G401 (cell line): ENCODE measurements at regions not wholly inside any gene's neighbourhood (a gene's known extent, or its start where the extent isn't known, plus 50 kb on each side); places are given as distances from the start of the nearest gene placed in this dataset.

Experiments used
- DNase-seq: peaks from one replicate; pipeline ENCODE4 v3.0.0-alpha.2; 2015; ENCODE audit warnings: low spot score
- in situ Hi-C: cut with HindIII; loops from 2 replicates; pipeline ENCODE4 v1.10.0; 2016; ENCODE audit warnings: low sequenced_read_pairs, mixed read lengths

DNA sequence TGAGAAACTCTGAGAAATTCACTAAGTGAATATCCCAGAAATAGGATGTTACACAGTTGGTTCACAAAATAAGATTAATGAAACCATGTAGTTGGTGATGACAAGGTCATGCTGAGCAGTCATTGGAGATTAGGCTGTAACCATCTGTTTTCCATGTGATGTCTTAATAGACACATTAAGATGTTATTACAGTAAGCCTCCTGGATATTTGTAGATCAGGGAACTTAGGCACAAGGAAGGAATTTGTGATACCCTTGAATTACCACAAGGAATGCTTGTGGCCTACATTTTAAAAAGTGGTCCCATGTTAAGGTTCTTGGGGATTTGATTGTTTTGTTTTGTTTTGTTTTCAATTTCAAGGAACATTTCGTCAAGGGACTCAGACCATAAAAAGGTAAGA lies 185.6 kb upstream of the BANK1 start:
- in situ Hi-C loops: no loop called here
- DNase-seq: peak; percentile 78

DNA sequence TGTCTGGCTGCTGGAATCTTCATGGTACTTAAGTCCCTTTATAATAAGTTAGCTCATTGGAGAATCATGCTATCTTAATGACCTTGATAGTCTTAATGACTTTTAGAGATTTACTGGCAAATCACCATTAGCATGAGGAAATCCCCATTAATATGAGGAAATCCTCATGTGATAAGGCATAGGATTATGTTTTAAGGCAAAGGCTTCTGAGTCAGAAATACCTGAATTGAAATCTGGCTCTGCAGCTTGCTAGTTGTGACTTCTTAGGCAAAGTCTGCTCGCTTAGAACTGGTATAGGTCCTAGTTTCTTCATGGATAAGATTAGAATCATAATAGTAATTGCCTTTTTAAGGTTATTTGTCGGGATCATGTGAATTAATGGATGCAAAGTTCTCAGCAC lies 190.2 kb upstream of the BANK1 start:
- in situ Hi-C loops: no loop called here

DNA sequence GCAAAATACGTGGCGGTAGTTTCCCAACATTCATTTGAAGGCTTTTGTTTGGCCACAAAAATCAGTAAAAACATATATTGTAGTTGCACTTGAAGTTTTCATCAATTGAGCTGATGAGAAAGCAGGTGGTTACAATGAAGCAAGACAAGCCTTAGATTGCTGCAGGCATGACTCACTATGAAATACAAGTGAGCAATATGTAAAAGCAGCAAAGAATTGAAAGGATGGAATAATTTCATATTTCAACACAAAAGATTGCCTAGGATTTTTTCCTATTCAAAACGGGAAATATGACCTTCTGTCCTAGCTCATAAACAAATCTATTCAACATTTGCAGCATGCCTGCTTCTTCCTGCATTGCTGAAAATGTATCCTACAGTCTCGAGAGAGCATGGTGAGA lies 190.9 kb upstream of the BANK1 start:
- no peak for DNase-seq
- in situ Hi-C loops: no loop called here

More for the DNA sequence above, 190.2 kb upstream of the BANK1 start:
- DNase-seq: no peak

DNA sequence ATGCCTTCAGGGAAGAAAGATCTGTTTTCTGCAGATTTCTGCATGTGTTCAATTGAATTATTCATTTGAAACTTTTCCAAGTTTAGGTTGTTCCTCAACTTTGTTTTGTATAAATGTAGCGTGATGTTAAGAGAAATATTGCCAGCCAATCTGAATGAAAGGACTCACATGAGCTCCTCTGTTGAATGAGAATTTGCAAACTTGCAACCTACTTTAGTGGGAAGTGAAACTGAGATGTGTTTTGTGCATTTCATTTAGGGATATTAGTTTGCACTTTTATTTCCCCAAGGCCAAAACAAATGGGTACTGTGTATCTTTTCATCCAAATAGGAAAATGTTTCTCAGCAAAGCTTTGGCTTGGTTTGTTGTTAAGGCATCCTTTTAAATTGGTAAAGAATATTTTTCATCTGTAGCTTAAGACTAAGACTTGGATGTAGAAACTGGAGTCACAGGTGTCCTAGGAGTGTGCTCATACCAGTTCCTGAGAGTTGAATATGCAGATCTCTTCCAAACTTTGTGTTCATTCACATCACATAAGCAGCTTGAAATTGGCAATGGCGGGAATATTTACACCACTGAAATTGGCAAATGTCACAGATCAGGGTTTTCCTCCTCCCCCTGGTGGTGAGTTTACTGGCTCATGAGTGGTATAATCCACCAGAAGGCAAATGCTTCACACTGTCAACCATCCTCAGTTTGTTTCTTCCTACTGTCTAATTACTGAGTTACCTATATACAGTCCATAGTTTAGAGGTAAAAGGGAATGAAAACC lies 193.6 kb upstream of the BANK1 start:
- in situ Hi-C loops: no loop called here
- DNase-seq: no peak

DNA sequence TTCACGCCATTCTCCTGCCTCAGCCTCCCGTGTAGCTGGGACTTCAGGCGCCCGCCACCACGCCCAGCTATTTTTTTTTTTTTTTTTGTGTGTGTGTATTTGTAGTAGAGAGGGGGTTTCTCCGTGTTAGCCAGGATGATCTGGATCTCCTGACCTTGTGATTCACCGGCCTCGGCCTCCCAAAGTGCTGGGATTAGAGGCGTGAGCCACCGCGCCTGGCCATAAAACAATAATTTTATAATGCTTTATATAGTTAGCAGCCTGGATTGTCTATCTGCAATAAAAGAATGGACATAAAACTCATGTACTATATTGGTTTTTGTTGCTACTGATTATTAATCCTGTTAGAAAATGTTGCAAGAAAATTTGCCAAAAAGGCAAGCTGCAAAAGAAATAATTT lies 195.9 kb upstream of the BANK1 start:
- no peak for DNase-seq

DNA sequence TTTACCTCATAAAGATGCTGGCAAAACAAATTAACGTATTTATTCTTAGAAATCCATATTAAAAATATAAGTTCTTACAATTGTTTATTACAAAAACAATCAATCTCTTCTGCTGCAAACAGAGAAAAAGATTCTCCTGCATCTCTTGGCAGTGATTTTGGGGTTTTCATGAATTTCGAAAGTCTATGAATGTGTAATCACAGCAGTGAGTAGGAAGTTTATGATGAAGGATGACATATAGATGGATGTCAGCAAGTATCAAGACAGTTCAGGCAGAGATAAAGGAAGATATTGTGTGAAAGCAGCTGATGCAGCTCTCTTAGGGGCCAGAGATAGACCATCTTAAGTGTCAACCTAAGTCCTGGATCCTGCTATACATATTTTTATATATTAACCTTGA lies 196.9 kb upstream of the BANK1 start:
- DNase-seq: no peak
- in situ Hi-C loops: no loop called here

More for the DNA sequence above, 195.9 kb upstream of the BANK1 start:
- in situ Hi-C loops: no loop called here

DNA sequence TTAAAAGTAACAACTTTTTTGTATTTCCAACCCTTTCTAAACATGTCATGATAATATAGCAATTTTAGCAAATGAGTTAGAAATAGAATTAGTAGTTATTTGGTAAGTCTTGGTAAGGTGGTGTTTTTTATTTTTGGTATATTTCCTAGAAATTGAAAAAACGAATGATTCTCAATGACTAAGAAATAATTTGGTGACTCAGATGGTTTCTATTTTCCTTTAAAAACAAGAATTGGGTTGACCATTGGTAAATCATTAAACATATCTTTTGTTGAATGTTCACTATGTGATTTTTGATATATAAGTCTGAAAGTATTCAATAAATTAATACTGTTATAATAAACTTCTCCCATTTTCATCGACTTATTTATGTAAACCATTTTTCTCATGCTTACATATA lies 206.2 kb upstream of the BANK1 start:
- DNase-seq: no peak
- in situ Hi-C loops: no loop called here

DNA sequence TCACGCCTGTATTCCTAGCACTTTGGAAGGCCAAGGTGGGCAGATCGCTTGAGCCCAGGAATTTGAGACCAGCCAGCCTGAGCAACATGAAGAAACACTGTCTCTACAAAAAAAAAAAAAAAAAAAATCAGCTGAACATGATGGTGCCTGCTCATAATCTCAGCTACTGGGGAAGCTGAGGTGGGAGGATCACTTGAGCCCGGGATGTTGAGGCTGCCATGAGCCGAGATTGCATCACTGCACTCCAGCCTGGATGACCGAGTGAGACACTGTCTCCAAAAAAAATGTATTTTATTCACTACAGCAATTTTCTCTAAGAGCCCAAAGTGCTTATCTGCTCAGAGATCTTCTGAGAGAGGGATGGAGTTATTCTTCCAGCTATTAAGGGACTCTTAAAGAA lies 215.8 kb upstream of the PPP3CA start:
- DNase-seq: no peak
- in situ Hi-C loops: no loop called here

DNA sequence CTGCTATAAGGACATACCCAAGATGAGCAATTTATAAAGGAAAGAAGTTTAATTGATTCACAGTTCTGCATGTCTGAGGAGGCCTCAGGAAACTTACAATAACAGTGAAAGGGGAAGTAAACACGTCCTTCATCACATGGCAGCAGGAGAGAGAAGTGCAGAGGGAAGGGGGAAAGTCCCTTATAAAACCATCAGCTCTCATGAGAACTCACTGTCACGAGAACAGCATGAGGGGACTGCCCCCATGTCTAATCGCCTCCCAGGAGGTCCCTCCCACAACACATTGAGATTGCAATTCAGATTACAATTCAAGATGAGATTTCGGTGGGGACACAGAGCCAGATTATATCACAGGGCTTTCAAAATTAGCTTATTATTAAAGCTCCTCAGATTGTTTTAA lies 209.5 kb upstream of the PPP3CA start:
- DNase-seq: no peak
- in situ Hi-C loops: no loop called here

DNA sequence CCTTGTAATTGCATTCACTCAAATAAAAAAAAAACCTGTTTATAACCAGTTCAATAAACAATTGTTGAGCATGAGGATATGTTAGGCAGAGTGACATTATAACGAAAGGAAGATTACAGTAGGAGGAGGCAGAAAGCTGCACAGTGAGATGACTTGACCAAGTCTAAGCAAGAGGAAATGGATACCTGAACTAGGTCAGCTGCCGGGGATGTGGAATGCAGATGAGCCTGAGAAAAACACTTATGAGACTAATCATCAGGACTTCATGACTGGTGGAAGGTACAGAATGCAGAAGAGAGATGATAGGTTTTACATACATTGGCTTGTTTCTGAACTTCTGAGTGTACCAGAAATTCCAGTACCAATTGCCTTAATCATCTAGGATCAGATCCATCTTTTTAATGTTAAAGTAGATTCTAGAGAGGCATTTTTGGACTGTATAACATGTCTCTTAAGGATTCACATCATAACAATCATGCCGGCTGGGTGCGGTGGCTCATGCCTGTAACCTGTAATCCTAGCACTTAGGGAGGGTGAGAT lies 208.1 kb upstream of the PPP3CA start:
- no peak for DNase-seq
- in situ Hi-C loops: no loop called here

DNA sequence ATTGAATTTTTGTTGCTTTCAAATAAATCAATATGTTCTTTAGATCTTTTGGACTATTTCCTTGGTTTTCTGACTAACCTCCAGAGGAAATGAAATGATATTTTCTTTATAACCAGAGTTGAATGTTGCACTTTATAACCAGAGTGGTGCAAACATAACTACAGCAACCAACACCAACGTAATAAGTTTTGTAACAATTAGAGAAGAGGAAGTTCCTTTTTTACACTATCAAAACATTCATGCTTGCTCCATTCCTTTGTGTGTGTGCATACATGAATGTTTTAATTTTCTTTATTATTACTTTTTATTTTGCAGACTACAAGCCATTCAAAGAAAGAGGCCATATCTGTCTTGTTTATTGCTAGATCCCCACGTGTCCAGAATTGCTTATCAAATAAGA lies 193.0 kb upstream of the PPP3CA start:
- in situ Hi-C loops: no loop called here
- DNase-seq: no peak

DNA sequence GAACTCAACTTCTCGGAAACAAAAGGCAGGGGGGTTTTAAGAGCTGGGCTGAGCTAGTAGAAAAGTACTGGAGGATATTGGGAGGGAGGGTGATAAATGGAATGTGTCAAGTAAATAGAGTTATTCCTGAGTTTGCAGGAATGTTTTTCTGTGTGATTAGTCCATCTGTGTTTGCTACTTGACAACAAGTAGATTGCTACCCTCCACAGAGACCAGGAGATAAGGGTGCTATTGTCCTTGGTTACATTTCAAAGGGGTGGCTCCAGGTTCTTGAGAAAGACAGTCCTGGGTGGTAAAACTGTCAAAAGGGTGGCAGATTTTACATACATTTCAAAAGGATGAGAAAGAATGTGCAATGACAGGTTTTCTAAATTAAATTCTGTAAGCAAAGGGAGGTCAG lies 181.2 kb upstream of the PPP3CA start:
- no peak for DNase-seq
- in situ Hi-C loops: no loop called here

DNA sequence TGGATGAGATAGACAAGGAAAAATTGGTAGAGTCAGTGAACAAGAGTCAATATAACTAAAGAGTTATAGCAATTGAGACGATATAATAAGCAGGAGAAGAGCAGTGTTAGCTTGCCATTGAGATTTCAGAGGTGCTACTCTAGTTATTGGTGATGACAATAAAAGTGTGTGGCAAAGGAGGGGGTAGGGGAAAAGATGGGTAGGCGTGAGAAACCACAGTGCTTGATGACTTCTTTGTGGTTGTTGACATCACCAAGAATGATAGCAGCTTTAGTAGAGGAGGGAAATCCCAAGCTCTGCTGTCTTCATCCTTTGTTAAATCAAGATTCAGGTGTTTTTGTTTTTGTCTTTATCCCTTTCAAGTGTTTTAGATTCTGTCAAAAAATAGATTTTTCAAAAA lies 179.9 kb upstream of the PPP3CA start:
- DNase-seq: no peak

DNA sequence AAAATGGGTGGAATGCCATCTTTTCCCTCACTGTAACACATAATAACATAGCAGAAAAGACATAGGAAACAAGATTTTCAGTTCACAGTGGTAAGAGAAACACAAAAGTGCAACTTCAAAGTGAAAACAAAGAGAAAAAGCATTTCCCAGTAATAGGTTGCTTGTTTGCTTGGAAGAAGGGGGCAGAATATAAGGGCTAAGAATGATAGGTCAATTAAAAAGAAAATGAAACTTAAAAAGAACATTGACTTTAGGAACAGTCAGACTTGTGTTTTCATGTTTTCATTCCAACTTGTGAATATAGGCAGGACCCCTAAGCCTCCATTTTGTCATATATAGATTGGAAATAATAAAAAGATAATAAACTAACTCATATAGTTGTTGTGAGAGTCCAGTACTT lies 168.2 kb upstream of the PPP3CA start:
- in situ Hi-C loops: no loop called here
- DNase-seq: no peak

More for the DNA sequence above, 179.9 kb upstream of the PPP3CA start:
- in situ Hi-C loops: no loop called here

DNA sequence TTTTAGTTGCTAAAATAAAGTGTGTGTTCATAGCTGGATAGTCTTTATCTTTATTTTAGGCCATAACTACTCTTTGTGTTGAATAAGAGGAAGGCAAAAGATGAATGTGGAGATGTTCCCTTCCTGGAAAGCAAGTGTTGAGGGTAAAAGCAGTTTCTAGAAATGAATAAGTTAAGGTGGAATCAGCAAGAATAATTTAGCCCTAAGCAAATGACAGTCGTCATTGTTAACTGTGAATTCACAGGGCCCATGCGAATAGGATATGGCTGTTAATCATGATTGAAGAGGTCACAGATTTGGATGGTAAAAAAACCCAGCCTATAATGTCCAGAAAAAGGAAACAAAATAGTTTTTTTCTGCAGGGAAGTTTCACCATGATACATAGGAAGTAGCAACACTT lies 167.8 kb upstream of the PPP3CA start:
- no peak for DNase-seq
- in situ Hi-C loops: no loop called here

DNA sequence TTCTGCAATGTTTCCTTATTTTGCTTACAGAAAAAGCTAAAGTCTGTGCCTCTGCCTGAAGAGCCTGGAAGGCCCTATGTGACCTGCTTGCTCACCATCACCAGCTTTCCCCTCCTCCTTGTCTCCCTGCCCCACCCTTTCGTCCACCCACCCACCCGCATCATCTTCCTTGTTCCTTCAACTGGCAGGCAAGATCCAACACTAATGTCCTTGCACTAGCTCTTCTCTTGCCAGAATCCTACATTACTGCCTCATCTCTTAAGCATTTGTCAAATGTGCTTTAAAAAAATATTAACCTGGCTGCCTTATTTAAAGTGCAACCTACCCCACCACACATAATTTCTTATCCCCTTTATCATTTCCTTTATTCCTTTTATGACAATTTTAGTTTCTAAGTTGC lies 165.1 kb upstream of the PPP3CA start:
- in situ Hi-C loops: no loop called here
- no peak for DNase-seq

DNA sequence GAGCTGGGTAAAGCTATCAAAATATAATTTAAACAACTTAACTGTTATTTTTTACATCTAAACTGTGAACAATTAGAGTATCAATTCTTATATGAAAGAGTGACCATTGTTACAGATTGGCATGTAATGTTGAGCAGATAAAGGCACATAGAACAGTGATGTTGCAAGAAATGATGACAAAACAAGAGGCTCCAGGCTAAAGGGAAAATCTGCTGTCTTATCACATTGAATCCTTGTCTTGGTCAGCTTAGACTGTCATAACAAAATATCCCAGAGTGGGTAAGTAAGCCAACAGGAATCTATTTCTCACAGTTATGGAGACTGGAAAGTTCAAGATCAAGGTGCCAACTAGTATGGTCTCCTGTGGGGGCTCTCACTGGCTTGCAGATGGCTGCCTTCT lies 154.1 kb upstream of the PPP3CA start:
- in situ Hi-C loops: no loop called here
- DNase-seq: no peak

DNA sequence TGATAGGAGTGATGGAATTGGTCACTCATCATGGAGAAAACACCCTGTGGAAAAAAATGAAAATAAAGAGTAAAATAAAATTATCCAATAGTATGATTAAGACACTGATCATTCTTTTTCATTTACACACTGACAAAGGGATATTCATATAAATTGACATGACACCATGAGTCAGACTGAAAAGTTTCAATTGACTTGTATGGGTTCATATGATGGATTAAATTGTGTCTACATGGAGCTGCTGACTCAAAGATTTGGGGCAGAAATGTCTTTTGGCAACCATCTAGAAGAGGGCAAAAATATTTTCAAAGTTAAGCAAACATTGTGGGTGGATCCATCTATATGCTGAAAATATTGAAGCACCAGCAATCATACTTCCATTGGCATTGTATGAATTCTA lies 153.4 kb upstream of the PPP3CA start:
- no peak for DNase-seq
- in situ Hi-C loops: no loop called here

DNA sequence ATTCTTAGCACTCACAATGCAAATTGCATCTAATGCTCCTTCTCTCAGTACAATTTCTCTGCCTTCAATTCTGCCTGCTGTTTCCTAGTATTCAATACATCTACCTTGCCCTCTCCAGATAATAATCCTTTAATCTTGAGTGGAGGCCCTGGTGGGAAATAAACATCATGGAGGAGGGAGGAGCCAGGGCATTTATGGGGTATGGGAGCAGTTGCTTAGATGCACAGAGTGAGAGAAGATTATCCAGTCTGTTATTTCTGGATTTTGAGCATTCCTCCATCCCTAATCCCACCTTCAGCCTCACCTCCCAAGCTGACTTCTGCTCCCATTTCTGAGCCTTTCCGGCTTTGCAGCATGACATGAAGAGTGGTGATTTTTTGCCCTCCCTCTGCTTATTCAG lies 127.9 kb upstream of the PPP3CA start:
- in situ Hi-C loops: no loop called here
- DNase-seq: no peak

DNA sequence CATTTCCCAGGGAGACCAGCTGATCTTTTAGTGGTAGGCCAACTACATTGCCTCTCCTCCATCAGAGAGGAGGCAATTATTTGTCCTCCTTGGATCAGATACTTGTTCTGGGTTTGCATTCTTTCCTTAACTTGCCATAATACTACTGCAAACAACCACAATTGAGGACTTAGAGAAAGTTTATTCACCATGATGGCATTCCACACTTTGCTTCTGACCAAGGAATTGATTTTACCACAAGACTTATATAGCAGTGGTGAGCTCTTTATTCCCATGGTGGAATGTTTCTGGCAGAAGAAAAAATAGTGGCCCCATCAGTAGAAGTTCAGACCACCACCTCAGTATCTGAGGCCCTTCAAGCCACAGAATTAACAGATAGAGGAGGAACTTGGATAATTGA lies 123.9 kb upstream of the PPP3CA start:
- DNase-seq: no peak
- in situ Hi-C loops: no loop called here

DNA sequence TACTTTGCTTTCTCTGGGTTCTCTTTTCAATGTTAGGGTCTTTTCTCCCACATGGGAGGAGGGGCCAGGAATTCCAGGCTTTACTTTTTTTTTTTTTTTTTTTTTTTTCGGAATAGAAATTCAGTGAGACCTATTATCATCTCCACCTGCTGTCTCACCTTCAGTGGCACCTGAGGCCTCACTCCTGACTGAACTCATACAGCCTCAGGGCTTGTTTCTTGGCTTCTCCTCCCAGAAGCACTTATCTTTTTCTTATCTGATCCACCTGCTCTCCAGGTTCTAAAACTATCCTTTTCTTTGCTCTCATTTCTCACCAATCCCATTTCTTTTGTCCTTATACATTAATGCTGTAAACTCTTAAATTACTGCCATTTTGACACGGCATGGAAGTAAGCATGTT lies 117.3 kb upstream of the PPP3CA start:
- no peak for DNase-seq
- in situ Hi-C loops: no loop called here
